Gastroesophageal sphincter (tissue), 3 donors: ENCODE measurements at regions not wholly inside any gene's neighbourhood (a gene's known extent, or its start where the extent isn't known, plus 50 kb on each side); places are given as distances from the start of the nearest gene placed in this dataset.

Experiments used
- EP300 ChIP-seq: sonication (generic); formaldehyde crosslinking; IDR thresholded peaks from one replicate; pipeline ENCODE4 v1.6.1; 2017; ENCODE audit warnings: antibody characterized with exemption, mild to moderate bottlenecking
- POLR2A ChIP-seq, 2 donors: fragments of 450-650 bp; IDR thresholded peaks; one replicate each; pipeline ENCODE4 v1.6.1; 2017; ENCODE audit warnings: antibody characterized with exemption in 2 of 2, mild to moderate bottlenecking in 2 of 2, moderate library complexity in 1 of 2
- TF ChIP-seq, protein P1 (sequence below), 4 experiments: fragments of 200-600 bp in 2 of 4; fragments of 450-650 bp in 2 of 4; sonication (generic) in 1 of 4; IDR thresholded peaks; one replicate each; pipeline ENCODE4 v1.5.1; 2017 to 2019; ENCODE audit warnings: antibody characterized with exemption in 4 of 4, mild to moderate bottlenecking in 2 of 4, moderate library complexity in 2 of 4

DNA sequence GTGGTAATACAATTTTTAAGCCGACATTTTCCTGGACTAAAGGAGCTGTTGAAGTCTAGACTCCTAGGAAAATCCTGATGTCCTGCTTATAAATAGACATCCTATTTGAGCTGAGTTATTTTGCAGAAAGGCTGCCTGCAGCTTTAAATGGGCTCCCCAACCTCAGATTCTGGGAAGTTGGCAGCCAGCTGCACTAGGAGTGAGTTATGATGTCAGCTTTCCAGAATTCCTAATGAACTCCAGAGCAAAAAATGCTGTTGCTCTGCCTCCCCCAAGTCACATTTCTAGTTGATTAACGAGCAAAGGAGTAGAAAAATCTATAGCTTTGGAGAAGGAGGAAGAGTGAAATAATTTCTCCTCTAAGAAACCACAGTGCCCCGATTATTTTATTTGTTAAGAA, 346.3 kb upstream of the SULF2 start:
- TF ChIP-seq POLR2A (IDR thresholded peaks at IDR 0.05) (no peak), EP300 (no peak)
- TF ChIP-seq, protein P1, sequence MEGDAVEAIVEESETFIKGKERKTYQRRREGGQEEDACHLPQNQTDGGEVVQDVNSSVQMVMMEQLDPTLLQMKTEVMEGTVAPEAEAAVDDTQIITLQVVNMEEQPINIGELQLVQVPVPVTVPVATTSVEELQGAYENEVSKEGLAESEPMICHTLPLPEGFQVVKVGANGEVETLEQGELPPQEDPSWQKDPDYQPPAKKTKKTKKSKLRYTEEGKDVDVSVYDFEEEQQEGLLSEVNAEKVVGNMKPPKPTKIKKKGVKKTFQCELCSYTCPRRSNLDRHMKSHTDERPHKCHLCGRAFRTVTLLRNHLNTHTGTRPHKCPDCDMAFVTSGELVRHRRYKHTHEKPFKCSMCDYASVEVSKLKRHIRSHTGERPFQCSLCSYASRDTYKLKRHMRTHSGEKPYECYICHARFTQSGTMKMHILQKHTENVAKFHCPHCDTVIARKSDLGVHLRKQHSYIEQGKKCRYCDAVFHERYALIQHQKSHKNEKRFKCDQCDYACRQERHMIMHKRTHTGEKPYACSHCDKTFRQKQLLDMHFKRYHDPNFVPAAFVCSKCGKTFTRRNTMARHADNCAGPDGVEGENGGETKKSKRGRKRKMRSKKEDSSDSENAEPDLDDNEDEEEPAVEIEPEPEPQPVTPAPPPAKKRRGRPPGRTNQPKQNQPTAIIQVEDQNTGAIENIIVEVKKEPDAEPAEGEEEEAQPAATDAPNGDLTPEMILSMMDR (IDR thresholded peaks at IDR 0.05) = no peak
